ENCODE measurements at regions not wholly inside any gene's neighbourhood (a gene's known extent, or its start where the extent isn't known, plus 50 kb on each side); places are given as distances from the start of the nearest gene placed in this dataset.

DNA sequence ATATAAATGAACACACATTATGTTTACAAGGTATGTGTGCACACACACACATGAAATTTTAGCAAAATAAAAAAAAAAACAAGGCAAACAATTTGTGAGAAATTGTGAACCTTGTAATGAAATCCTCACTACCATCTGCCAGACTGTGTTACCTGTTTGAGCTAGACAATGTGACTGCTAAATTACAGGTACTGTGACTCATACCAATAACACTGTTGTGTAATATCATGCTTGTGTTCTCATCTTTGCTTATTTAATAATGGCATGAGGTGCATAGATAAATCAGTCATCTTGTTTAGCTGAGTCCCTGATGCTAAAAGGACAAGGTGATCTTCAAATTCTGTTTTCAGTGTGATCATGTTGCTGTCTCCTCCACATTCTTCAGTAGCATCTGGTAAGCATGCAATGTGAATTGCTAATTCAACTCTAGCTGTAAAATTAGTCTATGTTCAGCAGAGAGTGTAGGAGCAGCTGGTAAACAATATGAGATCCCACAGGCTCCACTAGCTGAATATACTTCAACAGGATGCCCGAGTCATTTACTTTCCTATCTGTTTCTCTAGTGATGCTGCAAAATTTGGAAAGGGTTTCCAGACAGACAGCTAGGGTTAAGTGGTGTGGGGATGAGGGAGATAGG, 966.3 kb upstream of the C9orf72 start:
- TF ChIP-seq, protein P1, sequence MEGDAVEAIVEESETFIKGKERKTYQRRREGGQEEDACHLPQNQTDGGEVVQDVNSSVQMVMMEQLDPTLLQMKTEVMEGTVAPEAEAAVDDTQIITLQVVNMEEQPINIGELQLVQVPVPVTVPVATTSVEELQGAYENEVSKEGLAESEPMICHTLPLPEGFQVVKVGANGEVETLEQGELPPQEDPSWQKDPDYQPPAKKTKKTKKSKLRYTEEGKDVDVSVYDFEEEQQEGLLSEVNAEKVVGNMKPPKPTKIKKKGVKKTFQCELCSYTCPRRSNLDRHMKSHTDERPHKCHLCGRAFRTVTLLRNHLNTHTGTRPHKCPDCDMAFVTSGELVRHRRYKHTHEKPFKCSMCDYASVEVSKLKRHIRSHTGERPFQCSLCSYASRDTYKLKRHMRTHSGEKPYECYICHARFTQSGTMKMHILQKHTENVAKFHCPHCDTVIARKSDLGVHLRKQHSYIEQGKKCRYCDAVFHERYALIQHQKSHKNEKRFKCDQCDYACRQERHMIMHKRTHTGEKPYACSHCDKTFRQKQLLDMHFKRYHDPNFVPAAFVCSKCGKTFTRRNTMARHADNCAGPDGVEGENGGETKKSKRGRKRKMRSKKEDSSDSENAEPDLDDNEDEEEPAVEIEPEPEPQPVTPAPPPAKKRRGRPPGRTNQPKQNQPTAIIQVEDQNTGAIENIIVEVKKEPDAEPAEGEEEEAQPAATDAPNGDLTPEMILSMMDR (conservative IDR thresholded peaks at IDR 0.05) = no peak
- no peak for TF ChIP-seq ZFX (IDR thresholded peaks at IDR 0.05)

All from C4-2B (cell line).